Adrenal gland (tissue), 5 donors: ENCODE measurements at regions not wholly inside any gene's neighbourhood (a gene's known extent, or its start where the extent isn't known, plus 50 kb on each side); places are given as distances from the start of the nearest gene placed in this dataset.

ENCODE experiments used
- CTCF ChIP-seq, 6 experiments: fragments of 450-650 bp in 4 of 6; fragments of 200-600 bp in 2 of 6; sonication (generic) in 1 of 6; IDR thresholded peaks; 1 replicate in 5 of 6; 2 replicates in 1 of 6; pipeline versions ENCODE4 v1.5.1 to v1.8.0; 2016 to 2021; ENCODE audit warnings: antibody characterized with exemption in 6 of 6, mild to moderate bottlenecking in 2 of 6, moderate library complexity in 1 of 6
- POLR2A ChIP-seq, 2 donors: fragments of 450-650 bp; IDR thresholded peaks; one replicate each; pipeline ENCODE4 v1.6.1; 2017; ENCODE audit warnings: antibody characterized with exemption in 2 of 2, mild to moderate bottlenecking in 2 of 2, moderate library complexity in 1 of 2
- donor health status: DM: no; HTN: no; CAD: no.

- no peak for TF ChIP-seq CTCF (IDR thresholded peaks at IDR 0.05)
- TF ChIP-seq POLR2A (IDR thresholded peaks at IDR 0.05) = no peak
Observed at GRCh38 chr2:133847591-133847990, 279.3 kb upstream of the NCKAP5 start.
